ENCODE measurements at regions not wholly inside any gene's neighbourhood (a gene's known extent, or its start where the extent isn't known, plus 50 kb on each side); places are given as distances from the start of the nearest gene placed in this dataset.

- no peak for DNase-seq (ENCODE audit: low read depth)
These were observed 94.9 kb upstream of the IKZF1 start for GRCh38 chr7:50209461-50210135.

GRCh38 chr7:50208378-50208982, 96.0 kb upstream of the IKZF1 start:
- DNase-seq (ENCODE audit: low read depth), result no peak

GRCh38 chr7:50207686-50208255, 96.7 kb upstream of the IKZF1 start:
- DNase-seq (ENCODE audit: low read depth), result no peak

GRCh38 chr7:50207251-50207564, 97.3 kb upstream of the IKZF1 start:
- DNase-seq (ENCODE audit: low read depth), result no peak

- DNase-seq (ENCODE audit: low read depth), result peak; percentile 51
These were observed 97.9 kb upstream of the IKZF1 start for GRCh38 chr7:50206453-50207250.

GRCh38 chr7:50205011-50205410, 99.5 kb upstream of the IKZF1 start:
- no peak for DNase-seq (ENCODE audit: low read depth)

- DNase-seq (ENCODE audit: low read depth), result no peak
These were observed 99.9 kb upstream of the IKZF1 start for GRCh38 chr7:50204581-50204980.

- DNase-seq (ENCODE audit: low read depth), result no peak
These were observed 101.0 kb upstream of the IKZF1 start for GRCh38 chr7:50203521-50203920.

- no peak for DNase-seq (ENCODE audit: low read depth)
These were observed 102.4 kb upstream of the IKZF1 start for GRCh38 chr7:50202052-50202555.

- DNase-seq (ENCODE audit: low read depth), result no peak
These were observed 104.7 kb upstream of the IKZF1 start for GRCh38 chr7:50199824-50200223.

GRCh38 chr7:50197549-50197948, 104.5 kb upstream of the ZPBP start:
- peak; percentile 39 for DNase-seq (ENCODE audit: low read depth)

- no peak for DNase-seq (ENCODE audit: low read depth)
These were observed 103.7 kb upstream of the ZPBP start for GRCh38 chr7:50196719-50197118.

- no peak for DNase-seq (ENCODE audit: low read depth)
These were observed 97.7 kb upstream of the ZPBP start for GRCh38 chr7:50190776-50191175.

GRCh38 chr7:50189371-50189770, 96.3 kb upstream of the ZPBP start:
- no peak for DNase-seq (ENCODE audit: low read depth)

GRCh38 chr7:50185951-50186682, 93.1 kb upstream of the ZPBP start:
- DNase-seq (ENCODE audit: low read depth), result no peak

- DNase-seq (ENCODE audit: low read depth), result no peak
These were observed 92.2 kb upstream of the ZPBP start for GRCh38 chr7:50185208-50185607.

GRCh38 chr7:50184271-50184990, 91.4 kb upstream of the ZPBP start:
- DNase-seq (ENCODE audit: low read depth), result no peak

- DNase-seq (ENCODE audit: low read depth), result no peak
These were observed 89.7 kb upstream of the ZPBP start for GRCh38 chr7:50182759-50183158.

GRCh38 chr7:50181081-50181480, 88.0 kb upstream of the ZPBP start:
- no peak for DNase-seq (ENCODE audit: low read depth)

- no peak for DNase-seq (ENCODE audit: low read depth)
These were observed 85.1 kb upstream of the ZPBP start for GRCh38 chr7:50178166-50178565.

GRCh38 chr7:50174948-50175347, 81.9 kb upstream of the ZPBP start:
- DNase-seq (ENCODE audit: low read depth), result no peak

Data from stimulated activated CD8-positive, alpha-beta memory T cell treated with anti-CD3 and anti-CD28 coated beads, Interleukin-12 subunit alpha, Interleukin-12 subunit beta, amount 100 ng/mL, for 4 hours (primary cell).